ENCODE measurements at regions not wholly inside any gene's neighbourhood (a gene's known extent, or its start where the extent isn't known, plus 50 kb on each side); places are given as distances from the start of the nearest gene placed in this dataset.

GRCh38 chr22:47245286-47245685, 482.8 kb downstream of the TBC1D22A start:
- DNase-seq (ENCODE audit: low read depth in 1 of 2, low spot score in 1 of 2): no peak
- Histone ChIP-seq H3K4me3 (no peak overlapping the region), H3K27me3 (no peaks in the 10 kb centered on the region), H3K27ac (no peak overlapping the region), H3K4me1 (ENCODE audit: low read depth) (no peaks in the 10 kb centered on the region), H3K9me3 (ENCODE audit: low read depth) (peaks cover 2% of the 10 kb centered on the region), H3K36me3 (no peaks in the 10 kb centered on the region)
- no peak for TF ChIP-seq CTCF (IDR thresholded peaks at IDR 0.05; ENCODE audit: low read depth, low read length)

- Histone ChIP-seq H3K27me3 (no peaks in the 10 kb centered on the region), H3K9me3 (ENCODE audit: low read depth) (peaks cover 5% of the 10 kb centered on the region), H3K36me3 (no peaks in the 10 kb centered on the region), H3K4me1 (ENCODE audit: low read depth) (no peaks in the 10 kb centered on the region), H3K27ac (no peak overlapping the region), H3K4me3 (no peak overlapping the region)
- TF ChIP-seq CTCF (IDR thresholded peaks at IDR 0.05; ENCODE audit: low read depth, low read length): no peak
- DNase-seq (ENCODE audit: low read depth in 1 of 2, low spot score in 1 of 2): no peak
Observed at GRCh38 chr22:47240116-47240515, 477.7 kb downstream of the TBC1D22A start.

- no peak for TF ChIP-seq CTCF (IDR thresholded peaks at IDR 0.05; ENCODE audit: low read depth, low read length)
- no peak overlapping the region for H3K27ac ChIP-seq
- H3K4me3 ChIP-seq: no peak overlapping the region
- H3K36me3 ChIP-seq: no peaks in the 10 kb centered on the region
- DNase-seq (ENCODE audit: low read depth in 1 of 2, low spot score in 1 of 2): no peak
- H3K9me3 ChIP-seq (ENCODE audit: low read depth): peaks cover 6% of the 10 kb centered on the region
- no peaks in the 10 kb centered on the region for H3K27me3 ChIP-seq
- H3K4me1 ChIP-seq (ENCODE audit: low read depth): no peaks in the 10 kb centered on the region
Observed at GRCh38 chr22:47239474-47239860, 477.0 kb downstream of the TBC1D22A start.

- Histone ChIP-seq H3K4me3 (no peak overlapping the region), H3K9me3 (ENCODE audit: low read depth) (peaks cover 6% of the 10 kb centered on the region), H3K4me1 (ENCODE audit: low read depth) (no peaks in the 10 kb centered on the region), H3K27me3 (no peaks in the 10 kb centered on the region), H3K36me3 (no peaks in the 10 kb centered on the region), H3K27ac (no peak overlapping the region)
- DNase-seq (ENCODE audit: low read depth in 1 of 2, low spot score in 1 of 2): no peak
- no peak for TF ChIP-seq CTCF (IDR thresholded peaks at IDR 0.05; ENCODE audit: low read depth, low read length)
Observed at GRCh38 chr22:47238690-47239473, 476.4 kb downstream of the TBC1D22A start.

- no peak overlapping the region for H3K27ac ChIP-seq
- no peaks in the 10 kb centered on the region for H3K27me3 ChIP-seq
- H3K4me1 ChIP-seq (ENCODE audit: low read depth): no peaks in the 10 kb centered on the region
- no peak for DNase-seq (ENCODE audit: low read depth in 1 of 2, low spot score in 1 of 2)
- no peak overlapping the region for H3K4me3 ChIP-seq
- no peak for TF ChIP-seq CTCF (IDR thresholded peaks at IDR 0.05; ENCODE audit: low read depth, low read length)
- peaks cover 6% of the 10 kb centered on the region for H3K9me3 ChIP-seq (ENCODE audit: low read depth)
- H3K36me3 ChIP-seq: no peaks in the 10 kb centered on the region
Observed at GRCh38 chr22:47237890-47238480, 475.5 kb downstream of the TBC1D22A start.
